Keratinocyte (primary cell): ENCODE measurements at regions not wholly inside any gene's neighbourhood (a gene's known extent, or its start where the extent isn't known, plus 50 kb on each side); places are given as distances from the start of the nearest gene placed in this dataset.

Experiments used
- EZH2 ChIP-seq: IDR thresholded peaks from one replicate; pipeline ENCODE4 v1.6.1; 2012; ENCODE audit warnings: inconsistent platforms, mild to moderate bottlenecking, low read length, moderate library complexity
- TF ChIP-seq, protein P1 (sequence below), 3 experiments: IDR thresholded peaks in 1 of 3; conservative IDR thresholded peaks in 1 of 3; optimal IDR thresholded peaks in 1 of 3; 2 replicates in 2 of 3; 3 replicates in 1 of 3; pipeline versions ENCODE3 to v1.5.1; 2011; ENCODE audit warnings: low read length in 3 of 3, mild to moderate bottlenecking in 3 of 3, moderate library complexity in 2 of 3, control low read depth in 1 of 3, inconsistent platforms in 1 of 3; ENCODE audit not compliant: insufficient read depth in 2 of 3; ENCODE audit errors: extremely low read depth in 1 of 3

DNA sequence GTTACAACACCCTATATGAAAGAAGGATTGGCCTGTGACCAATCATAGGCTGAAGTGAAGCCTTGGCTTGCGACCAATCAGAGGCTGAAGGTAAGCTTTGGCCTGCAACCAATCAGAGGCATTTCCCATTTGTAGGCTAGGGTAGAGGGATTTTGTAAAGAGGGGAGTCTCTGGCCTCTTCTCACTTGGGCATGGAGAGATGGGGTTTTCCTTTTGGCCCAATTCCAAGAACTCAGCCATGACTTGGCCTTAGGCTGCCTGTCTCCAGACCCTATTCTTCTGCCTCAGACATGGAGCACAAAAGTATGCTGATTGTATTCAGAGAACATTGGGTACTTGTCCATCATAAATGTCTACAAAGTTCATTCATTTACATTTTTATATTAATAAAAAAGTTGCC is 308.3 kb downstream of the UTRN start:
- TF ChIP-seq, protein P1, sequence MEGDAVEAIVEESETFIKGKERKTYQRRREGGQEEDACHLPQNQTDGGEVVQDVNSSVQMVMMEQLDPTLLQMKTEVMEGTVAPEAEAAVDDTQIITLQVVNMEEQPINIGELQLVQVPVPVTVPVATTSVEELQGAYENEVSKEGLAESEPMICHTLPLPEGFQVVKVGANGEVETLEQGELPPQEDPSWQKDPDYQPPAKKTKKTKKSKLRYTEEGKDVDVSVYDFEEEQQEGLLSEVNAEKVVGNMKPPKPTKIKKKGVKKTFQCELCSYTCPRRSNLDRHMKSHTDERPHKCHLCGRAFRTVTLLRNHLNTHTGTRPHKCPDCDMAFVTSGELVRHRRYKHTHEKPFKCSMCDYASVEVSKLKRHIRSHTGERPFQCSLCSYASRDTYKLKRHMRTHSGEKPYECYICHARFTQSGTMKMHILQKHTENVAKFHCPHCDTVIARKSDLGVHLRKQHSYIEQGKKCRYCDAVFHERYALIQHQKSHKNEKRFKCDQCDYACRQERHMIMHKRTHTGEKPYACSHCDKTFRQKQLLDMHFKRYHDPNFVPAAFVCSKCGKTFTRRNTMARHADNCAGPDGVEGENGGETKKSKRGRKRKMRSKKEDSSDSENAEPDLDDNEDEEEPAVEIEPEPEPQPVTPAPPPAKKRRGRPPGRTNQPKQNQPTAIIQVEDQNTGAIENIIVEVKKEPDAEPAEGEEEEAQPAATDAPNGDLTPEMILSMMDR (optimal IDR thresholded peaks at IDR 0.05 in 1 of 3, IDR thresholded peaks at IDR 0.05 in 1 of 3, conservative IDR thresholded peaks at IDR 0.05 in 1 of 3; ENCODE audit: extremely low read depth in 1 of 3, insufficient read depth in 2 of 3, low read length in 3 of 3): no peak
- TF ChIP-seq EZH2: no peak
